ENCODE measurements at regions not wholly inside any gene's neighbourhood (a gene's known extent, or its start where the extent isn't known, plus 50 kb on each side); places are given as distances from the start of the nearest gene placed in this dataset.

- Mint-ChIP-seq H3K9me3 (no peaks in the 10 kb centered on the region), H3K4me1 (no peaks in the 10 kb centered on the region), H3K4me3 (no peak overlapping the region), H3K36me3 (ENCODE audit: insufficient read depth in 1 of 3, low read depth in 3 of 3) (no peaks in the 10 kb centered on the region), H3K27me3 (ENCODE audit: low read depth) (peaks cover 2% of the 10 kb centered on the region; the same call in 1 of the 2 replicates), H3K27ac (no peak overlapping the region)
- Histone ChIP-seq H2BK20ac (ENCODE audit: low read depth, low read length, poor library complexity, severe bottlenecking) (no peak overlapping the region), H3K23ac (ENCODE audit: insufficient read length, low read depth, low read length) (no peak overlapping the region), H2BK15ac (ENCODE audit: low read depth, low read length) (no peak overlapping the region), H3T11ph (ENCODE audit: low read length) (no peak overlapping the region), H2AK5ac (ENCODE audit: insufficient read length, low read length) (no peak overlapping the region), H3K79me1 (ENCODE audit: insufficient read depth, low read depth, low read length, poor library complexity, severe bottlenecking) (no peaks in the 10 kb centered on the region), H4K8ac (replicated peaks; ENCODE audit: insufficient read length, low read depth, low read length) (no peak overlapping the region), H3K18ac (ENCODE audit: insufficient read length, low read depth, low read length) (no peak overlapping the region), H3K4me2 (ENCODE audit: insufficient read depth, insufficient read length, low read length) (no peak overlapping the region), H3K23me2 (ENCODE audit: insufficient read length, low read depth, low read length, poor library complexity, severe bottlenecking) (no peaks in the 10 kb centered on the region), H3K4ac (ENCODE audit: low read depth, low read length) (no peak overlapping the region), H3K56ac (ENCODE audit: insufficient read length, low read depth, low read length) (no peak overlapping the region), H4K20me1 (ENCODE audit: control insufficient read depth, insufficient read depth, insufficient read length) (no peaks in the 10 kb centered on the region), H4K5ac (ENCODE audit: insufficient read length, low read depth, low read length) (no peak overlapping the region), H2BK120ac (ENCODE audit: low read depth, low read length, poor library complexity, severe bottlenecking) (no peak overlapping the region), H3K27ac (ENCODE audit: insufficient read length, low read depth, low read length) (no peak overlapping the region), H3K79me2 (ENCODE audit: insufficient read depth, low read length) (no peaks in the 10 kb centered on the region), H2BK5ac (ENCODE audit: insufficient read length, low read length) (no peak overlapping the region), H4K91ac (ENCODE audit: insufficient read length, low read depth, low read length) (no peak overlapping the region), H3K4me1 (ENCODE audit: insufficient read depth, low read length) (no peaks in the 10 kb centered on the region), H3K14ac (ENCODE audit: insufficient read depth, low read length) (no peak overlapping the region), H2AFZ (ENCODE audit: low read length) (no peak overlapping the region), H3K9ac (ENCODE audit: extremely low read depth, insufficient read length, low read length) (no peak overlapping the region), H2BK12ac (ENCODE audit: insufficient read length, low read depth, low read length) (no peak overlapping the region), H3K27me3 (ENCODE audit: insufficient read depth, low read length) (no peaks in the 10 kb centered on the region), H3K9me3 (ENCODE audit: control insufficient read depth, low read depth, low read length) (no peaks in the 10 kb centered on the region)
- WGBS (ENCODE audit: extremely low coverage, insufficient read length, low lambda C conversion rate) = no CpG with 5 or more reads among the region's 6 CpGs
- TF ChIP-seq, protein P1, sequence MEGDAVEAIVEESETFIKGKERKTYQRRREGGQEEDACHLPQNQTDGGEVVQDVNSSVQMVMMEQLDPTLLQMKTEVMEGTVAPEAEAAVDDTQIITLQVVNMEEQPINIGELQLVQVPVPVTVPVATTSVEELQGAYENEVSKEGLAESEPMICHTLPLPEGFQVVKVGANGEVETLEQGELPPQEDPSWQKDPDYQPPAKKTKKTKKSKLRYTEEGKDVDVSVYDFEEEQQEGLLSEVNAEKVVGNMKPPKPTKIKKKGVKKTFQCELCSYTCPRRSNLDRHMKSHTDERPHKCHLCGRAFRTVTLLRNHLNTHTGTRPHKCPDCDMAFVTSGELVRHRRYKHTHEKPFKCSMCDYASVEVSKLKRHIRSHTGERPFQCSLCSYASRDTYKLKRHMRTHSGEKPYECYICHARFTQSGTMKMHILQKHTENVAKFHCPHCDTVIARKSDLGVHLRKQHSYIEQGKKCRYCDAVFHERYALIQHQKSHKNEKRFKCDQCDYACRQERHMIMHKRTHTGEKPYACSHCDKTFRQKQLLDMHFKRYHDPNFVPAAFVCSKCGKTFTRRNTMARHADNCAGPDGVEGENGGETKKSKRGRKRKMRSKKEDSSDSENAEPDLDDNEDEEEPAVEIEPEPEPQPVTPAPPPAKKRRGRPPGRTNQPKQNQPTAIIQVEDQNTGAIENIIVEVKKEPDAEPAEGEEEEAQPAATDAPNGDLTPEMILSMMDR (conservative IDR thresholded peaks at IDR 0.05) = no peak
- no peak for DNase-seq
These were observed 99.3 kb downstream of the DLEU7 start for GRCh38 chr13:50744116-50744660.

Data from H9 (cell line).